ENCODE measurements at regions not wholly inside any gene's neighbourhood (a gene's known extent, or its start where the extent isn't known, plus 50 kb on each side); places are given as distances from the start of the nearest gene placed in this dataset.
"Not testable (repeated sequence)": the region's sequence is repeated elsewhere in the genome, so short reads cannot be mapped to it uniquely, and the experiment has no call there.

GRCh38 chr6:169406804-169407203 lies 153.2 kb upstream of the THBS2 start:
- no peak for DNase-seq (ENCODE audit: low read depth, low spot score)

- DNase-seq (ENCODE audit: low read depth, low spot score) = no peak
These were observed 152.4 kb upstream of the THBS2 start for GRCh38 chr6:169406034-169406433.

GRCh38 chr6:169404828-169405227 lies 151.2 kb upstream of the THBS2 start:
- no peak for DNase-seq (ENCODE audit: low read depth, low spot score)

- DNase-seq (ENCODE audit: low read depth, low spot score) = no peak
These were observed 144.9 kb upstream of the THBS2 start for GRCh38 chr6:169398342-169399105.

- no peak for DNase-seq (ENCODE audit: low read depth, low spot score)
These were observed 144.0 kb upstream of the THBS2 start for GRCh38 chr6:169397684-169398083.

GRCh38 chr6:169396554-169397163 lies 143.0 kb upstream of the THBS2 start:
- no peak for DNase-seq (ENCODE audit: low read depth, low spot score)

- DNase-seq (ENCODE audit: low read depth, low spot score) = not testable (repeated sequence)
These were observed 142.4 kb upstream of the THBS2 start for GRCh38 chr6:169396009-169396539.

- DNase-seq (ENCODE audit: low read depth, low spot score) = no peak
These were observed 141.6 kb upstream of the THBS2 start for GRCh38 chr6:169395080-169395805.

- no peak for DNase-seq (ENCODE audit: low read depth, low spot score)
These were observed 140.1 kb upstream of the THBS2 start for GRCh38 chr6:169393753-169394152.

- DNase-seq (ENCODE audit: low read depth, low spot score) = no peak
These were observed 137.9 kb upstream of the THBS2 start for GRCh38 chr6:169391473-169392071.

- DNase-seq (ENCODE audit: low read depth, low spot score) = no peak
These were observed 134.9 kb upstream of the THBS2 start for GRCh38 chr6:169388395-169389166.

- DNase-seq (ENCODE audit: low read depth, low spot score) = no peak
These were observed 134.2 kb upstream of the THBS2 start for GRCh38 chr6:169387809-169388383.

GRCh38 chr6:169386411-169387057 lies 132.9 kb upstream of the THBS2 start:
- no peak for DNase-seq (ENCODE audit: low read depth, low spot score)

- no peak for DNase-seq (ENCODE audit: low read depth, low spot score)
These were observed 131.7 kb upstream of the THBS2 start for GRCh38 chr6:169385237-169385880.

GRCh38 chr6:169384291-169384690 lies 130.6 kb upstream of the THBS2 start:
- no peak for DNase-seq (ENCODE audit: low read depth, low spot score)

- DNase-seq (ENCODE audit: low read depth, low spot score) = no peak
These were observed 129.6 kb upstream of the THBS2 start for GRCh38 chr6:169383265-169383664.

- no peak for DNase-seq (ENCODE audit: low read depth, low spot score)
These were observed 129.1 kb upstream of the THBS2 start for GRCh38 chr6:169382735-169383134.

- no peak for DNase-seq (ENCODE audit: low read depth, low spot score)
These were observed 128.3 kb upstream of the THBS2 start for GRCh38 chr6:169381988-169382387.

GRCh38 chr6:169380493-169380892 lies 126.8 kb upstream of the THBS2 start:
- no peak for DNase-seq (ENCODE audit: low read depth, low spot score)
